Esophagus squamous epithelium (tissue), 5 donors: ENCODE measurements at regions not wholly inside any gene's neighbourhood (a gene's known extent, or its start where the extent isn't known, plus 50 kb on each side); places are given as distances from the start of the nearest gene placed in this dataset.

ENCODE experiments used
- DNase-seq: peaks from one replicate; lab custom pipeline; 2025; lab: John Stamatoyannopoulos, UW
- H3K27ac ChIP-seq, 4 donors: fragments of 200-600 bp; sonication (generic); one replicate each; pipeline ENCODE4 v1.5.1; 2016 to 2019; ENCODE audit warnings: mild to moderate bottlenecking in 1 of 4
- H3K27me3 ChIP-seq, 4 donors: fragments of 200-600 bp; sonication (generic); 1 replicate in 3 of 4; 2 replicates in 1 of 4; pipeline versions ENCODE4 v1.5.1 to v1.6.0; 2017 to 2021; ENCODE audit warnings: antibody characterized with exemption in 1 of 4
- H3K36me3 ChIP-seq, 3 donors: fragments of 200-600 bp; sonication (generic); one replicate each; pipeline ENCODE4 v1.5.1; 2016 to 2019
- H3K4me1 ChIP-seq, 3 donors: fragments of 200-600 bp; sonication (generic); one replicate each; pipeline ENCODE4 v1.5.1; 2017 to 2019
- H3K4me3 ChIP-seq, 4 donors: fragments of 200-600 bp; sonication (generic); 1 replicate in 3 of 4; 2 replicates in 1 of 4; pipeline ENCODE4 v1.5.1; 2016 to 2019; ENCODE audit warnings: mild to moderate bottlenecking in 2 of 4, moderate library complexity in 1 of 4
- H3K9me3 ChIP-seq, 3 donors: fragments of 200-600 bp; sonication (generic); one replicate each; pipeline ENCODE4 v1.5.1; 2016 to 2019
- POLR2A ChIP-seq, 4 donors: fragments of 450-650 bp; IDR thresholded peaks; one replicate each; pipeline ENCODE4 v1.6.1; 2017; ENCODE audit warnings: antibody characterized with exemption in 4 of 4, mild to moderate bottlenecking in 4 of 4, moderate library complexity in 3 of 4
- WGBS, 2 donors: methylation state at CpG; one replicate each; pipeline ENCODE4 v1.1.5; 2018; 5-methylcytosine and 5-hydroxymethylcytosine counted together
- intact Hi-C: fragments of 100-400 bp; cut with DNase I; formaldehyde crosslinking; loops from one replicate; pipeline ENCODE4 v1.15.0; 2022
- TF ChIP-seq, protein P1 (sequence below), 6 experiments: fragments of 450-650 bp in 4 of 6; fragments of 200-600 bp in 2 of 6; sonication (generic) in 2 of 6; IDR thresholded peaks; one replicate each; pipeline ENCODE4 v1.5.1; 2016 to 2019; ENCODE audit warnings: antibody characterized with exemption in 6 of 6, mild to moderate bottlenecking in 4 of 6, moderate library complexity in 4 of 6
- donor health status: DM: yes; HTN: yes; CAD: no.

DNA sequence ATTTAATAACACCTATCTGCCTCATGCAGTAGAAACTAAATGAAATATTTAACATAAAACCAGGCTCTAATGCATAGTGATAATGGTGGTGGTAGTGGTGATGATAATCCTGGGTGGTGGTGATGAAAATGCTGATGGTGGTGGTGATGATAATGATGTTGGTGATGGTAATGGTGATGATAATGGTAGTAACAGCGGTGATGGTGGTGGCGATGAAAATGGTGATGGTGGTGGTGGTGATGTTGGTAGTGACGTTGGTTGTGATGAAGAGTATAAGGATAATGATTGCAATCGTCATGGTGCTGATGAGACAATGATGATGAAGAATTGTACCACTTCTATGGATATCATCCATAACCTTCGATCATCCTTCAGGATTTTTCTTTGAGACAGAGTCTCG lies 173.7 kb upstream of the CDH11 start:
- Histone ChIP-seq H3K36me3 (no peaks in the 10 kb centered on the region), H3K27ac (no peak overlapping the region), H3K9me3 (no peaks in the 10 kb centered on the region), H3K27me3 (no peaks in the 10 kb centered on the region), H3K4me3 (no peak overlapping the region), H3K4me1 (no peaks in the 10 kb centered on the region)
- TF ChIP-seq POLR2A (IDR thresholded peaks at IDR 0.05): no peak
- TF ChIP-seq, protein P1, sequence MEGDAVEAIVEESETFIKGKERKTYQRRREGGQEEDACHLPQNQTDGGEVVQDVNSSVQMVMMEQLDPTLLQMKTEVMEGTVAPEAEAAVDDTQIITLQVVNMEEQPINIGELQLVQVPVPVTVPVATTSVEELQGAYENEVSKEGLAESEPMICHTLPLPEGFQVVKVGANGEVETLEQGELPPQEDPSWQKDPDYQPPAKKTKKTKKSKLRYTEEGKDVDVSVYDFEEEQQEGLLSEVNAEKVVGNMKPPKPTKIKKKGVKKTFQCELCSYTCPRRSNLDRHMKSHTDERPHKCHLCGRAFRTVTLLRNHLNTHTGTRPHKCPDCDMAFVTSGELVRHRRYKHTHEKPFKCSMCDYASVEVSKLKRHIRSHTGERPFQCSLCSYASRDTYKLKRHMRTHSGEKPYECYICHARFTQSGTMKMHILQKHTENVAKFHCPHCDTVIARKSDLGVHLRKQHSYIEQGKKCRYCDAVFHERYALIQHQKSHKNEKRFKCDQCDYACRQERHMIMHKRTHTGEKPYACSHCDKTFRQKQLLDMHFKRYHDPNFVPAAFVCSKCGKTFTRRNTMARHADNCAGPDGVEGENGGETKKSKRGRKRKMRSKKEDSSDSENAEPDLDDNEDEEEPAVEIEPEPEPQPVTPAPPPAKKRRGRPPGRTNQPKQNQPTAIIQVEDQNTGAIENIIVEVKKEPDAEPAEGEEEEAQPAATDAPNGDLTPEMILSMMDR (IDR thresholded peaks at IDR 0.05): no peak
- intact Hi-C loops: no loop called here
- DNase-seq: no peak
- WGBS, 2 donors: 92 to 95% methylated on average over 6 of the region's 6 CpGs

DNA sequence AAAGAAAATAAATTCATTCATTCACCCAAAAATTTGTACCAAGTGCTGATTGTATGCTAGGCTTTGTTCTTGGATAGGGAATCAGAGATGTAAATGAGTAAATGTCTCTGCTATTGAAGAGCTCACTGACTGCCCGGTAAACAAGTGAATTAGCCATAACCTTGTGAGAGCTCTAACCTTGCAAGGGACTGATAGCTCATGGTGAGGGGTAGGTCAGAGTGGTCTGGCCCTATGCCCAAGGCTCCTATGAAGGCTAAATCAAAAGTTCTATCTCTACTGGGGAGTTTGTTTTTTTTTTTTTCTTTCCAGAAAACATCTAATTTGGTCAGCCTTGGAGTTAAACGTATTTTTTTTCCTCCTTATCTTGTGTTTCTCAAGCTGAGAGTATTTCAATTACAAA lies 172.8 kb upstream of the CDH11 start:
- no peak for TF ChIP-seq POLR2A (IDR thresholded peaks at IDR 0.05)
- TF ChIP-seq, protein P1 (IDR thresholded peaks at IDR 0.05): no peak

DNA sequence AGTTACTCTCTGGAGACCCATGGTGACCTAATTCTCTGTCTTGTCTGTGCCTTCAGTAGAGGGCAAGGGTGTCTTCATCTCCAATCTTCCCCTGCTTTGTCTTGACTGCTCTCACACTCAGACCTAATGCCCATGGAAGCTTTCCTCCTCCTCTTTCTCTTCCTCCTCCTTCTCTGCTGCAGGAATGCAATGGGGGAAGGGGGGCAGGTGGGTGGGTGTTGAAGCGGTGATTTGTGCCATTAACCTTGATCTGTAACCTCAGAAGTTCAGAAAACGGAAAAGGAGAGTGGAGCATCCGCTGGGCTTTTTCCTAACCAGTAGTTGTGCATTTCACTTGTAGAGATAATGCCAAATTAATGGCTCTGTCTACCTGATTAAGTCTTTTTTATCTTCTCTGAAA lies 172.3 kb upstream of the CDH11 start:
- Histone ChIP-seq H3K36me3 (no peaks in the 10 kb centered on the region), H3K4me1 (no peaks in the 10 kb centered on the region), H3K4me3 (no peak overlapping the region), H3K9me3 (no peaks in the 10 kb centered on the region), H3K27ac (no peak overlapping the region), H3K27me3 (no peaks in the 10 kb centered on the region)
- WGBS, 2 donors: 62 to 77% methylated on average over 3 of the region's 3 CpGs
- no peak for DNase-seq
- TF ChIP-seq, protein P1 (IDR thresholded peaks at IDR 0.05): no peak
- TF ChIP-seq POLR2A (IDR thresholded peaks at IDR 0.05): no peak
- intact Hi-C loops: no loop called here

More for the DNA sequence above, 172.8 kb upstream of the CDH11 start:
- Histone ChIP-seq H3K9me3 (no peaks in the 10 kb centered on the region), H3K4me3 (no peak overlapping the region), H3K36me3 (no peaks in the 10 kb centered on the region), H3K27ac (no peak overlapping the region), H3K27me3 (no peaks in the 10 kb centered on the region), H3K4me1 (no peaks in the 10 kb centered on the region)
- intact Hi-C loops: no loop called here
- no peak for DNase-seq
- WGBS, 2 donors: 79 to 83% methylated on average over 2 of the region's 2 CpGs

DNA sequence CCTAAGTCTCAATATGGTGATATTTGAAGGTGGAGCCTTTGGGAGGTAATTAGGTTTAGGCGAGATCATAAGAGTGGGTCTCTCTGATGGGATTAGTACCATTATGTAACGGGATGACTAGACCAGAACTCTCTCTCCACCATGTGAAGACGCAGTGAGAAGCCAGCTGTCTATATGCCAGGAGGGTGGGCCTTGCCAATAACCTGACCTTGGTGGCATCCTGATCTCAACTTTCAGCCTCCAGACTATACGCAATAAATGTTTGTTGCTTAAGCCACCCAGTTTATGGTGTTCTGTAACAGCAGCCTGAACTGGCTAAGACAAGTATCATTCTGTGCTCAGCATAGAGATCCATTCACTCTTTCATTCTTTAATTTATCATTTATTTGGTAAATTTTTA lies 167.2 kb upstream of the CDH11 start:
- TF ChIP-seq, protein P1 (IDR thresholded peaks at IDR 0.05): no peak
- no peak overlapping the region for H3K27ac ChIP-seq
- intact Hi-C loops: no loop called here
- no peaks in the 10 kb centered on the region for H3K27me3 ChIP-seq
- no peak for DNase-seq
- no peaks in the 10 kb centered on the region for H3K4me1 ChIP-seq
- WGBS, 2 donors: 76 to 85% methylated on average over 4 of the region's 4 CpGs
- no peaks in the 10 kb centered on the region for H3K36me3 ChIP-seq
- H3K4me3 ChIP-seq: no peak overlapping the region
- H3K9me3 ChIP-seq: no peaks in the 10 kb centered on the region

DNA sequence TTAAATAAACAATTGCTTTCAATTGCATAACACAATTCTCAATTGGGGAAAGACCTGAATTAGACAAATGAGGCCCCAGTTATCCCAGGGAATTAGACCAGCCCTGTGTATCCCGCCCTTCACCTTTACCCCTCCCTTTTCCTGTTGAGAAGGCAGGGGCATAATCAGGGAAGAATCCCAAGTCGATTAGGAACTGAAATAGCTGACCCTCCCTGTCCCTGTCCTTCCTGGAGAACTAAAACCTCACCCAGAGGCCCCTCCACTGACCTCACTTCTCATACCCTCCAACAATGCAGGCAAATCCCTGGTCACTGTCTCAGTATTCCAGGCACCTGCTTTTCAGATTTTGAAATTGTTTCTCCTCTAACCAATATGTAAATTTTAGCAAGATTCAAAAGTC lies 165.4 kb upstream of the CDH11 start:
- H3K27me3 ChIP-seq: no peaks in the 10 kb centered on the region
- H3K9me3 ChIP-seq: no peaks in the 10 kb centered on the region
- H3K36me3 ChIP-seq: no peaks in the 10 kb centered on the region
- H3K4me3 ChIP-seq: no peak overlapping the region
- DNase-seq: no peak
- no peaks in the 10 kb centered on the region for H3K4me1 ChIP-seq
- H3K27ac ChIP-seq: no peak overlapping the region
- intact Hi-C loops: no loop called here
- no peak for TF ChIP-seq POLR2A (IDR thresholded peaks at IDR 0.05)
- TF ChIP-seq, protein P1 (IDR thresholded peaks at IDR 0.05): no peak
- 12 to 27% methylated on average over 2 of the region's 2 CpGs for WGBS, 2 donors
